ENCODE measurements at regions not wholly inside any gene's neighbourhood (a gene's known extent, or its start where the extent isn't known, plus 50 kb on each side); places are given as distances from the start of the nearest gene placed in this dataset.

DNA sequence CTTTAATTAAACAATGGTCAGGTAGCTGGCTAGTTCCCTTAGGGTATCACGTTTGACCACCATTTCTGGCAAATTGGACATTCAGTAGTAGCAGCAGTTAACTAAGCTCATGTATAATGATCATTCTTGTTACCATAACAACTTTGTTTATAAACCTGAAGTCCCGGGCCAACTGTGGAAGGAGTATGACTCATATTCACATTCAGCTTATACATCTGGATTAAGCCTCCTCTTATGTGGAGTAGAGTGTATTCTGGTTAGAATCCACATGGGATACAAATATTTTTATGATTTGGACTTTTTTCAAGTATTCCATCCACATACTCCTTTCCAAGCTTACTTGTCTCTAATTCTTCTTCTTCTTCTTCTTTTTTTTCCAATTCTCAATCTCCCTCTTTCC lies 70.3 kb upstream of the ZSWIM2 start:
- Histone ChIP-seq H3K79me2 (ENCODE audit: insufficient read depth, low read length) (no peaks in the 10 kb centered on the region), H3K9ac (ENCODE audit: low read length) (no peak overlapping the region), H3K27me3 (ENCODE audit: insufficient read depth, low read length) (no peaks in the 10 kb centered on the region), H3K4me3 (ENCODE audit: insufficient read depth, low read depth, low read length) (no peak overlapping the region), H3K36me3 (ENCODE audit: insufficient read depth, low read length) (no peaks in the 10 kb centered on the region), H3K27ac (ENCODE audit: low read depth, low read length) (no peak overlapping the region), H2AFZ (ENCODE audit: low read depth, low read length) (no peak overlapping the region), H3K4me2 (ENCODE audit: low read length) (no peak overlapping the region), H3K9me3 (ENCODE audit: insufficient read depth, low read depth, low read length) (no peaks in the 10 kb centered on the region), H3K4me1 (ENCODE audit: insufficient read depth, low read length) (no peaks in the 10 kb centered on the region), H4K20me1 (ENCODE audit: insufficient read depth, low read length) (no peaks in the 10 kb centered on the region)
- H3K36me3 Mint-ChIP-seq (ENCODE audit: low read depth, unreplicated experiment) = no peaks in the 10 kb centered on the region
- DNase-seq (ENCODE audit: low read depth) (peak; percentile 80), FAIRE-seq (no peak)
- H3K9me3 Mint-ChIP-seq (ENCODE audit: unreplicated experiment) = no peaks in the 10 kb centered on the region
- no peaks in the 10 kb centered on the region for H3K27me3 Mint-ChIP-seq (ENCODE audit: low read depth, unreplicated experiment)
- peaks cover 4% of the 10 kb centered on the region for H3K4me1 Mint-ChIP-seq (ENCODE audit: low read depth, unreplicated experiment)
- no peak overlapping the region for H3K4me3 Mint-ChIP-seq (ENCODE audit: unreplicated experiment)
- TF ChIP-seq, protein P1, sequence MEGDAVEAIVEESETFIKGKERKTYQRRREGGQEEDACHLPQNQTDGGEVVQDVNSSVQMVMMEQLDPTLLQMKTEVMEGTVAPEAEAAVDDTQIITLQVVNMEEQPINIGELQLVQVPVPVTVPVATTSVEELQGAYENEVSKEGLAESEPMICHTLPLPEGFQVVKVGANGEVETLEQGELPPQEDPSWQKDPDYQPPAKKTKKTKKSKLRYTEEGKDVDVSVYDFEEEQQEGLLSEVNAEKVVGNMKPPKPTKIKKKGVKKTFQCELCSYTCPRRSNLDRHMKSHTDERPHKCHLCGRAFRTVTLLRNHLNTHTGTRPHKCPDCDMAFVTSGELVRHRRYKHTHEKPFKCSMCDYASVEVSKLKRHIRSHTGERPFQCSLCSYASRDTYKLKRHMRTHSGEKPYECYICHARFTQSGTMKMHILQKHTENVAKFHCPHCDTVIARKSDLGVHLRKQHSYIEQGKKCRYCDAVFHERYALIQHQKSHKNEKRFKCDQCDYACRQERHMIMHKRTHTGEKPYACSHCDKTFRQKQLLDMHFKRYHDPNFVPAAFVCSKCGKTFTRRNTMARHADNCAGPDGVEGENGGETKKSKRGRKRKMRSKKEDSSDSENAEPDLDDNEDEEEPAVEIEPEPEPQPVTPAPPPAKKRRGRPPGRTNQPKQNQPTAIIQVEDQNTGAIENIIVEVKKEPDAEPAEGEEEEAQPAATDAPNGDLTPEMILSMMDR (IDR thresholded peaks at IDR 0.05; ENCODE audit: insufficient read depth, low read depth, low read length) = no peak
- TF ChIP-seq EZH2 (IDR thresholded peaks at IDR 0.05; ENCODE audit: insufficient read depth, low read length) = no peak
- H3K27ac Mint-ChIP-seq (ENCODE audit: unreplicated experiment) = no peak overlapping the region

DNA sequence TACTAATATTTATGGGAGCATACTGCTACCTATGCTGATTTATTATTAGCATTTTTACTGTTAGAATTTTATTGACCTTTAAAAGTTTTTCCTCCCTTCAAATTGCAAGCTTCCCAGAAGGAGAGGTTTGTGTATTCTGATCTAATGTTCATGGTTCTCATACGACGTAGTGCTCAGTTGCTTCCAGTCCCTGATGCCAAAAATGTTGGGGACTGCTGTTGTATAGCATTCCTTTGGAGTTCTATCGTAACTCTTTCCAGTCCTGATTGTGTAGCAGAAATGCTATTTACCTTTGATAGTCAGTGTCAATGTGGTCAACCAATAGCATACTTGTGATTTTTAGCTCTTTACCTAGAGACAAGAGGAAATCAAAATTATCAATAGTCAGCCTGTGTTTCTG lies 69.5 kb upstream of the ZSWIM2 start:
- Histone ChIP-seq H3K4me3 (ENCODE audit: insufficient read depth, low read depth, low read length) (no peak overlapping the region), H3K4me1 (ENCODE audit: insufficient read depth, low read length) (no peaks in the 10 kb centered on the region), H3K79me2 (ENCODE audit: insufficient read depth, low read length) (no peaks in the 10 kb centered on the region), H3K9ac (ENCODE audit: low read length) (no peak overlapping the region), H3K27me3 (ENCODE audit: insufficient read depth, low read length) (no peaks in the 10 kb centered on the region), H2AFZ (ENCODE audit: low read depth, low read length) (no peak overlapping the region), H3K36me3 (ENCODE audit: insufficient read depth, low read length) (no peaks in the 10 kb centered on the region), H4K20me1 (ENCODE audit: insufficient read depth, low read length) (no peaks in the 10 kb centered on the region), H3K4me2 (ENCODE audit: low read length) (no peak overlapping the region), H3K9me3 (ENCODE audit: insufficient read depth, low read depth, low read length) (no peaks in the 10 kb centered on the region), H3K27ac (ENCODE audit: low read depth, low read length) (no peak overlapping the region)
- H3K27ac Mint-ChIP-seq (ENCODE audit: unreplicated experiment) = no peak overlapping the region
- DNase-seq (ENCODE audit: low read depth) (peak; percentile 30), FAIRE-seq (no peak)
- H3K4me1 Mint-ChIP-seq (ENCODE audit: low read depth, unreplicated experiment) = peaks cover 4% of the 10 kb centered on the region
- no peak for TF ChIP-seq EZH2 (IDR thresholded peaks at IDR 0.05; ENCODE audit: insufficient read depth, low read length)
- TF ChIP-seq, protein P1 (IDR thresholded peaks at IDR 0.05; ENCODE audit: insufficient read depth, low read depth, low read length) = no peak
- H3K36me3 Mint-ChIP-seq (ENCODE audit: low read depth, unreplicated experiment) = no peaks in the 10 kb centered on the region
- H3K27me3 Mint-ChIP-seq (ENCODE audit: low read depth, unreplicated experiment) = no peaks in the 10 kb centered on the region
- no peak overlapping the region for H3K4me3 Mint-ChIP-seq (ENCODE audit: unreplicated experiment)
- no peaks in the 10 kb centered on the region for H3K9me3 Mint-ChIP-seq (ENCODE audit: unreplicated experiment)

DNA sequence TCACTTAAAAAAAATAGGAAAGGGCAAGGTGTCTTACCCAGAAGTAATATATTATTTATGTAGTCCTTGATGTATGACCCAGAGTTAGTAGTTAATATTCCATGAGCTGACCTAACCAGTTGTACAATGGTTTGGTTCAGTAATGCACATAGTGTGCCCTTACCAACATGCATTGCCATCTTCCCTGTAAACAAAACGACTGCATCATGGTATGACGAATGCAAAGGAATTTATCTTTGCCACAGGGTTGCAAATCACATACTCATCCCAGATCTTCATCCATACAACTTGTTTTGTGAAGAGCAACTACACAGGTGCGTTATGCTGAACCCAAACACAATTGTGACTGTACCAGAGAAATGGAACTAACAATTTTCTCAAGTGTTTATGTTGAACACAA lies 68.9 kb upstream of the ZSWIM2 start:
- FAIRE-seq = no peak

More for the DNA sequence above, 68.9 kb upstream of the ZSWIM2 start:
- Histone ChIP-seq H2AFZ (ENCODE audit: low read depth, low read length) (no peak overlapping the region), H3K9ac (ENCODE audit: low read length) (no peak overlapping the region), H3K4me3 (ENCODE audit: insufficient read depth, low read depth, low read length) (no peak overlapping the region), H3K36me3 (ENCODE audit: insufficient read depth, low read length) (no peaks in the 10 kb centered on the region), H4K20me1 (ENCODE audit: insufficient read depth, low read length) (no peaks in the 10 kb centered on the region), H3K9me3 (ENCODE audit: insufficient read depth, low read depth, low read length) (no peaks in the 10 kb centered on the region), H3K27me3 (ENCODE audit: insufficient read depth, low read length) (no peaks in the 10 kb centered on the region), H3K27ac (ENCODE audit: low read depth, low read length) (no peak overlapping the region), H3K79me2 (ENCODE audit: insufficient read depth, low read length) (no peaks in the 10 kb centered on the region), H3K4me2 (ENCODE audit: low read length) (no peak overlapping the region), H3K4me1 (ENCODE audit: insufficient read depth, low read length) (no peaks in the 10 kb centered on the region)
- no peak overlapping the region for H3K4me3 Mint-ChIP-seq (ENCODE audit: unreplicated experiment)
- H3K27ac Mint-ChIP-seq (ENCODE audit: unreplicated experiment) = no peak overlapping the region
- no peaks in the 10 kb centered on the region for H3K27me3 Mint-ChIP-seq (ENCODE audit: low read depth, unreplicated experiment)
- peaks cover 6% of the 10 kb centered on the region for H3K4me1 Mint-ChIP-seq (ENCODE audit: low read depth, unreplicated experiment)
- DNase-seq (ENCODE audit: low read depth) = no peak
- no peaks in the 10 kb centered on the region for H3K36me3 Mint-ChIP-seq (ENCODE audit: low read depth, unreplicated experiment)
- TF ChIP-seq, protein P1 (IDR thresholded peaks at IDR 0.05; ENCODE audit: insufficient read depth, low read depth, low read length) = no peak
- no peak for TF ChIP-seq EZH2 (IDR thresholded peaks at IDR 0.05; ENCODE audit: insufficient read depth, low read length)
- no peaks in the 10 kb centered on the region for H3K9me3 Mint-ChIP-seq (ENCODE audit: unreplicated experiment)
